Hematopoietic multipotent progenitor cell treated with erythropoietin and hydrocortisone succinate and interleukin-3 and kit ligand, for 6 days (in vitro differentiated cells): ENCODE measurements at regions not wholly inside any gene's neighbourhood (a gene's known extent, or its start where the extent isn't known, plus 50 kb on each side); places are given as distances from the start of the nearest gene placed in this dataset.
"Not testable (repeated sequence)": the region's sequence is repeated elsewhere in the genome, so short reads cannot be mapped to it uniquely, and the experiment has no call there.

Experiments
- DNase-seq: peaks from one replicate; pipeline ENCODE4 v3.0.0-alpha.2; 2015

DNA sequence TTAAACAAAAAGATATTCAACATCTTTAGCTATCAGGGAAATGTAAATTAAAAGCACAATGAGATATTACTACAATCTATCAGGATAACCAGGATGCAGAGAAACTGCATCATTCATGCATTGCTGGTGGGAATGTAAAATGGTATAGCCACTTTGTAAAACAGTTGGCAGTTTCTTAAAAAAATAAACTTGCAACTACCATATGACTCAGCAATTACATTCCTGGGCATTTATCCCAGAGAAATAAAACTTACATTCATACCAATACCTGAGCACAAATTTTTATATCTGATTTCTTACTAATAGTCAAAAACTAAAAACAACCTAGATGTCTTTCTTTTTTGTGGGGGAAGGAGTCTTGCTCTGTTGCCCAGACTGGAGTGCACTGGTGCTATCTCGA is 190.3 kb upstream of the TAB2 start:
- no peak for DNase-seq

DNA sequence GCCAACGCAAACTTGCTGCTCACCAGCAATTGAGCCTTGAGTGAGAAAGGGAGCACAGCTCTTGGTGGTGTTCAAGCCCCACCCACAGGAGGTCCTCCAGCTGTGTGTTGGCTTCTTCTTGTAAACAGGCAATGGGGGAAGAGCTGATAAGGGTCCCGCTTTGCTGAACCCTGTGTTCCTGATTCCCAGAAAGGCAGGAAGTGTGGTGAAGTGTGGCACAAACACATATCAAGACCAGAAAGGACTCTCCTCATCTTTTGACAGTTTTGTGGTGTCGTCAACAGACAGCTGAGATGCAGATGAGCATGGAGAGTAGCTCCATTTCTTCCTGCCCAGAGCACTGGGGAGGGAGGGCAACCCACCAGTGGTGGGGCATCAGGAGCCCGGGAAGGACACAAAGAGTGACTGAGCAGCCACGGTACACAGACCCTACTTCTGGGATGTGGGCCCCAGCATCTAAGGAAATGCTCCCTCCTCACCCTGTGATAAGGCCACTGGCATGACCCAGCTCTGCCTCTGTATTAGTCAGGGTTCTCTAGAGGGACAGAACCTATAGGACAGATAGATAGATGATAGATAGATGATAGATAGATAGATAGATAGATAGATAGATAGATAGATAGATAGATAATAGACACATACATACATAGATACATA is 188.9 kb upstream of the TAB2 start:
- peak; percentile 95 for DNase-seq

DNA sequence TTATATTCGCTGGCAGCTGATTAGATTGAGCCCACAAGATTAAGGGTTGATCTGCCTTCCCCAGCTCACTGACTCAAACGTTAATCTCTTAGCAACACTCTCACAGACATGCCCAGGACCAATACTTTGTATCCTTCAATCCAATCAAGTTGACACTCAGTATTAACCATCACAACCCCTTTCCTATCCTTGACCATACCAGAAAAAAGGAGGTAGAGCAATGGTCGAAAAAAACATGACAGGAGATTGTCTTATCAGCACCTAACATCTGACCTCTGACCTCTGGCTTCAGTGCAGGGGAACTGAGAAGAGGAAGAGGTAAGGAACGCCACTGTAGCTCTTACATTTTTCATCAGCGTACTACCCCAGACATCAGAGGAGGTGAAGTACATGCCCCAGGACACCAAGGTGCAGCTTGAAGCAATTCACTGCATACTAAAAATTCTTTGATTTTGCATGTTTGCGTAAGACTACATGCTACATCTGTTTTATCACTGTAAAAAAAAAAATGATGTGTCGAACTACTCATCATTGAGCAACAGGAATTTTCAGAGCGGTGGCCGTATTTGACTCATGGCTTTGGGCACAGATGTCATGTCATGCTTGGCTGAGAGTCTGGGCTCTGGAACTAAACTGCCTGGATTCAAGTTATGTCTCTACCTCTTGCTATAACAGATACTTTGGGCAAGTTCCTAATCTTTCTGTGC is 188.0 kb upstream of the TAB2 start:
- peak; percentile 64 for DNase-seq

DNA sequence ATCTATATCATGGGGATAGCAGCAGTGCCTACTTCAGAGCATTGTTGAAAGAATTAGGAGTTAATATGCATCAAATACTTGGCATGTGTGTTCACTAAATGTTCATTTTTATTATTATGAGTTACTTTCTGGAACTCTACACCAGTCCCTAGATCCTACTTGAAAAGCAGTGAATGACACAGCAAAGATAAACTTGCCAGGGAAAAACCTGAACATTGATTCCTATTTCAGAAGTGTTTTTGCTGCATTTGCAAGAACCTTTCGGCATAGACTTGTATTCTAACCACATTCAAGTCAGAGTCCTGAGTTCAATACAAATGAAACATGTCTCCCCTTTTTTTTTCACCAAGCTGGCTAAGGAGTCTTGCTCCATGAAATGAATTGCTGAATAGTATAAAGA is 187.4 kb upstream of the TAB2 start:
- DNase-seq, result no peak

DNA sequence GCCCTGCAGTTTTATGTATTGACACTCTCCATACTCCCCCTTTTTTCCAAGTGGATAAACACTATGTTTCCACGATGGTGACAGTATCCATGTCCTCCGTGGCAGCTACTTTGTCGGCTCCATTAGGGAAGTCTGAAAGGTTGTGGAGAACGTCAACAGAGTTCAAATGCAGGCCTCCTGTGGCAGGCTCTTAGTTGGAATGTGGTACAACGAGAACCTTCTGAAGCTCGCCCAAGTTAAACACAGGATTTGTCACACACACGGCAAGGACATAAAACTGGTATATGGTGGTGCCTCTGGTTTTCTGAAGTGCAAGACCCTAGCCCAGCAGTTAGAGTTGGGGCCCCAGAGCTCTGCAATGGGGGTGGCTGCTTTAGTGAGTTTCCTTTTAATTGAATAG is 187.0 kb upstream of the TAB2 start:
- no peak for DNase-seq

DNA sequence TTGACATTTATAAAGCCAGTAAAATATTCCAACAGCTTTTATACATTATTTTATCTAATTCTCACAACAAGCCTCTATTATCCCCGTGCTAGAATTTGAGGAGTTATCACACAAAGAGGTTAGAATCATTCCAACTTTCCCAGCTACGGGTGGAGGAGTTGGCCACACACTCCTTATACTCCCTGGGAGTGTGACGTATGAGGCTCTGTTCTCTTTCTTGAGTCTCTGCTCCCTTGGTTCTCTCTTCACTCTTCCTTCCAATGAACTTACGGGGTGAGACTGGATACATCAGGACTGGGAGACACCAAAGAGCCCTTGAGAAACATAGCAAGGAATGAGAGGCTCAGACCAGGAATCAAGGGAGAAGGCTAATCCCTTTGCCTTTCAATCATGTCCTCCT is 185.6 kb upstream of the TAB2 start:
- DNase-seq, result no peak

DNA sequence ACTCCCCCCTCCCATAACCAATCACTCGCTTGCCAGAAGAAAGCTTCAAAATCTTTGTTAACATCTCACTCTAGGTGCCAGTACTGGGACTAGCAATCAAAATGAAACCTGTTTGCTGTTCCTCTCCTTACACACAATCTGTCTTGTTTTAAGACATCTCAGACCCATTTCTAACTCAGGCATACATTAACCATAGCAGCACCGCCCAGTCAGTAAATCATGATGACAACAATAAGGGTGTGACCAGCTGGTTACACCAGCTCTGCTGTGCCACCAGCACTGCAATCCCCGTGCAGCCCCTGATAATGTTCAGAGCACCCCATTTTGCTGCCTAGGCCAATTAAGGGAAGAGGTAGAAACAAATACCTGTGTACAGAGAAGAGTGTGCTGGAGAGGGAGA is 185.2 kb upstream of the TAB2 start:
- DNase-seq, result peak; percentile 82

DNA sequence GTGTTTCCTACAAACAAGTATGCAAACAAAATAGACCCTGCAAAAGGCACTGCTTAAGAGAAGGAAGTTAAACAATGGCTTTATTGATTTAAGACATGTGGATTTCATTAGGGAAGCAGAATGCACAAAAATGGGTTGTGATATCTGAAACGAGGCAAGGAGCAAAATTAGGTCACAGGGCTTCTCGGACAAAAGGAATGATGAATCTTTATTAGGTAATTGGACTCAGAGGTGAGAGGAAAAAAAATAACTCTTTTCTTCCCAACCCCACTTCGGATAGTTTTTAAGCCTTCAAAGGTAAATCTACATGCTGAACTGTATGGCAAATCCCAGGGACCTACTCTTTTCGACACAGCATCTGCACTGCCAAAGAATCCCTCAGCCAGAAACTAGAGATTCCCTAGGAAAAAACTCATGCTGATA is 183.0 kb upstream of the TAB2 start:
- no peak for DNase-seq

DNA sequence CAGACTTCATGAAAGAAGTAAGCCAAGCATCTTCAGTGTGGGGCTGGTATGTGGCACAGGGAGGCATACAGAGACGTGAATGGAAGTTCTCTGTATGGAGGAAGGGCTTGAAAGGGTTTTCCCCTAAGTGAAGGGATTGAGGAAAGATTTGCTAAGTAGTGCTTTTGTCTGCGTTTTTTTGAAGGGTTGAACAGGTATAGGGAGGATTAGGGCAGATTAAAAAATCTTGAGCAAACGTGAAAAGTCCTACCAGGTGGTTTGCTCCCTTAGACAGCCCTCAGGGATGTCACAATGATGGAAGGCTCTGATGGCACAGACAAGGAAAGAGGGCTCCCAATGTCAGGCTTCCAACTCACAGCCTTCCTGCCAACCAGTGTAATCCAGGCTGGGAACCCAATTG is 181.7 kb upstream of the TAB2 start:
- DNase-seq, result no peak

DNA sequence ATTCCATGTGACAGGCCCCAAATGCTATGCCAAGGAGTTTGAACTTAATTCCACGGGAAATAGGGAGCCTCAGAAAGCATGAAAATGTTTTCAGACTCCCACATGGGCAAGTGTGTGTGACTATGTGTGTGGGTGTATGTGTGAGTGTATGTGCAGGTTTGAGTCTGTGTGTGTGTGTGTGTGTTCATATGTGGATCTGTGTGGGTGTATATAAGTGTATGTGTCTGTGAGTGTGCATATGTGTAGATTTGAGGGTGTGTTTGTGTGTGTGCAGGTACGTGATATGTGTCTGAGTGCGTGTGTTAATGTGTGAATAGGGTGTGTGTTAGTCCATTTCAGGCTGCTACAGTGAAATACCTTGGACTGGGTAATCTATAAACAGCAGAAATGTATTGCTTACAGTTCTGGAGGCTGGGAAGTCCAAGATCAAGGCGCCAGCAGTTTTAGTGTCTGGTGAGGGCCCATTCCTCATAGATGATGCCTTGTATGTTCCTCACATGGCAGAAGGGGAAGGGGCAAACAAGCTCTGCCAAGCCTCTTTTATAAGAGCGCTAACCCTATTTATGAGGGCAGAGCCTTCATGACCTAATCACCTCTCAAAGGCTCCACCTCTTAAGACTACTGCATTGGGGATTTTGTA is 181.1 kb upstream of the TAB2 start:
- no peak for DNase-seq

DNA sequence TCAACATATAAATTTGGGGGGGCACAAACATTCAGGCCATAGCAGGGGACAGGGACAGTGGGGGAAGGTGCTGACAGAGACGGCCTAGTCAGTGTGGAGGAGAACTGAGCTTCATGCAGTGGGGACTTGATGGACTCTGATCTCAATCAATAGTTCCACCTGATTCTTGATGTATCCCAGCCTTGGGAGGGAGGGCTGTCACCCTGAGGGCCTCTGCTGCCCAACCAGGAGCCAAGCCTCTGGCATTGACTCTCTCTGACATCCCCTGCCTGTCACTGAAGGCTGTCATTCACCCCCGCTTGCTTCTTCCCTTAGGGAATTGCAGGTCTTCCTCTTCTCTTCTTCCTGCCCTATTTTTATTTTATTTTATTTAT is 180.6 kb upstream of the TAB2 start:
- no peak for DNase-seq

DNA sequence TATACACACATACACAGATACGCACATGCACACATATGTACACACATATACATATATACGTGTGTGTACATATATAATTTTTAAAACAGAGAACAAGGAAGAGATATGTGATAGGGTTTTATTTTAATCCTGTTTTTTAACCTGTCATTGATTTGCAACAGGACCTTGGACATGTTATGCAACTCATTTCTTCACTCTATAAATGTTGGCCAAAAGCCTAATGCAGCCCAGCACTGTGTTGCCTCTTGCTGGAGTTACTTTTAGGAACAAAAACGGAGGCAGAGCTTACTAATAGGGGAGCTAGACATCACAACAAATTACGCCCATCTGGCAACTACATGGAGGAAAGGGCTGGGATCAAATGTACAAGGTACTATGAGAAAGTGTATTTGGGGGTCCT is 179.9 kb upstream of the TAB2 start:
- DNase-seq, result no peak

DNA sequence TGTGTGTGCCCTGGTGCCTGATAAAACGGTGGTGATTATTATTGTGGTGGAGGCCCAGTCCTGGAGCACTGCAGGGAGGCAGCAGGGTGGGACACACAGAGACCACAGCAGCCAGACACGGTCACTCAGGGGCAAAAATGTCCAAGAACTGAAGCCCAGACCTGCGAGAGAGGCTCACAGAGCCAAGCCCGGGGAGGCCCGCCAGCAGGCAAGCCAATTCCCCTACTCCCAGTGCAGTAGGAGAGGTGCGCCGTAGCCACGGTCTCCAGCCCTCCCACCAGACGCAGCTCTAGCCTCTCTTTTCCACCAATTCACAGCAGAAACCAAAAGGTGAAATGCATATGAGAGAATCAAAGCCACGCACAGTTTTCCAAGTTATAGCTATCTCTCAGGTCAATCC is 179.4 kb upstream of the TAB2 start:
- DNase-seq, result no peak

DNA sequence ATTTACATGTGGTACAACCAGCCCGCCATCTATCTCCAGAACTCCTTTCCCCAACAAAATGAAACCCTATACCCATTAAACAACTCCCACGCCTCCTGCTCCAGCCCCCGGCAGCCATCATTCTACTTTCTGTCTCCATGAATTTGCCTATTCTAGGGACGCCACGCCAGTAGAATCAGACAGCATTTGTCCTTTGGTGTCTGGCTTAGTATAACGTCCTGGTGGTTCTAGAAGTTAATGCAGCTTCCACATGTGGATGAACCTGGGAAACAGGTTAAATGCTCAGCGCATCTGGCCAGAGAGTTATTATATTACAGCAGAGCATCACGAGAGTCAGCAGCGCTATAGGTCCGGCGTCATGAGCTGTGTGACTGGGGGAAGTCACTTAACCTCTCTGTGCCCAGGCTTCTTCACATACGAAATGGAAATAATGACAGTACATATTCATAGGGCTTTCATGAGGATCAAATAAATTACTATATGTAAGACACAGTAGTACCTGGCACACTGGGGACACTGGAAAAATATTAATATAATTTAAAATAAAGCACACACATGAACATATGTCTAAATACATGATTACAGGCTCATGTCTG is 178.7 kb upstream of the TAB2 start:
- DNase-seq, result no peak

DNA sequence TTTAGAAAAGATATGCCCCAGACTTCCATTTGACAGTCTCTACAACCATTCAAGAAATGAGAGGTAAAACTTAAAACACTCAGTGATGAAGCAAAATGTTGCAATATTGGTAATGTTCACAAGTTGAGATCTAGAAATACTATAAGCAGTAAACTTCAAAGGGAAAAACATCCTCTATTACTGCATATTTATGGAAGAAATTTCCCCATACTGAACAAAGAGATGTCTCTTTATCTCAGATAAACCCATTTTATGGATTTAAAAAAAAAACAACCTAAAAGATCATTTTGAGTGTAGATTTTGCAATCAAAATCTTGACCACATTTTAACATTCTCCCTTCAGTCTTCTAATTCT is 177.8 kb upstream of the TAB2 start:
- no peak for DNase-seq

DNA sequence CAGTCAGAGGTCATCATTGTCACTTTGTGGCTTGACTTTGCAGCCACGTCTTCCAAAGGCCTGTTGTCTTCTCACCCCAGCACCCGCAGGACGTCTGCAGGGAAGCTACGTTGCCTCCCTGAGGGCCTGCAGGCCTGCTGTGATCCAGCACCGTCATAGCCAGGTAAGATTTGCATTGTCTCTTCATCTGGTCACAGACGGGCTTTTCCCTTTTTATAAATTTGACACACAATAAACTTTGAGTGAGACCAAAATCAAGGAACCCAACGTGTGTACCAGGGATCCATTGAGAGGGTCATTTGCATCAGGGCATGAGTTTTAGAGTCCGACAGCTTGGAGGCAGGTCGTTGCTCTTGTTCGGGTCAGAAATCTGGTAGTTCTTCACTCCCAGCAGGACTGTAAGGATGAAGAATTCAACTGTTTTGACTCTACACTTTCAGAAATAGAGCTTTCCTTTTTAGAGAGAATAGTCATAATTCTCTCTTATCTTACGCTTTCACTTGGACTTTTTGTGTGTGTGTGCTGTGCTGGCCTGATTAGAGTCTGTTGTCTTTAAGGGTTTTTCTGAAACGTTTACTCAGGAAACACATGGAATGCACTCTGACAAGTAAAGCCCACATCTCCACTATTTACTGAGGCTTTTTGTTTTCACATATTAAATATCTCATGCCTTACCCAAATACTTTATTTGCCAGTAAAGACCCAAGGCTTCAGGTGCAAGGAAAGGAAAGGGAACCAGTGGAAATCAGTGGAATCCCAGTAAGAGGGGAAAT is 177.2 kb upstream of the TAB2 start:
- peak; percentile 91 for DNase-seq

DNA sequence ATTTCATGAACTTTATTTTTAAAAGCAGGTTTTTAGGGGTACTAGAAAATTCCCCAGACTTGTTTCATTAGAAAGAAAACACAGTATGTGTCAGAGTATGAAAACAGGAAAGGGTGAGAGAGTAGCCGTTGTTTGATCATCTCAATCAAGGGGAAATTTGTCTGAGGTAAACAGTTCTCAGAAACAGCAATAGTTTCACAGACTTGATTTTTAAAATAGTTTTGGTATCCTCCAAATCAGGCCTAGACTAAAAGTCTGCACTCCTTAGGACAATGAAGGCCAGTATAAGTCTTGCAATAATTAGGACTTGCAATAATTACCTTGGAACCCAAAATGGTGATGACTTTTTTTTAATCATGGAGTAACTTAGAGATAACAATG is 176.6 kb upstream of the TAB2 start:
- DNase-seq, result no peak

DNA sequence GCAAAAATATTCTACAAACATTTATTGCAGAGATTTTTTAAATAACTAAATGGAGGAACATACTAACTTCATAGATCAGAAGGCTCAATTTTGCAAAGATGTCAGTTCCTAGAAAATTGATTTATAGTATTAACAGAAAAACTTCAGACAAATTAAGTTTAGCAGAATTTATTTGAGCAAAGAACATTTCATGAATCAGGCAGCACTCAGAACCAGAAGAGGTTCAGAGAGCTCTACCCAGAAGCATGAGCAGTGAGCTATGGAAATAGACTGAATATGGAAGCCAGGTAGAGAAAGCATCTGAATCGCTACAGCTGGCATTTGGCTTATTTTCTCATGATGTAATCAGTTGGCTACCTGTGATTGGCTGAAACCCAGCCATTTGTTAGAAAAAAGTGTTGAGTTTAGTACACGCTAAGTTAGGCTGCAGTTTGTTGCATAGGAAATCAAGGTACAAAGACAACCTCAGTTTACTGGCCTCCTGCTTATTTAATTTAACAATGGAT is 174.5 kb upstream of the TAB2 start:
- no peak for DNase-seq

DNA sequence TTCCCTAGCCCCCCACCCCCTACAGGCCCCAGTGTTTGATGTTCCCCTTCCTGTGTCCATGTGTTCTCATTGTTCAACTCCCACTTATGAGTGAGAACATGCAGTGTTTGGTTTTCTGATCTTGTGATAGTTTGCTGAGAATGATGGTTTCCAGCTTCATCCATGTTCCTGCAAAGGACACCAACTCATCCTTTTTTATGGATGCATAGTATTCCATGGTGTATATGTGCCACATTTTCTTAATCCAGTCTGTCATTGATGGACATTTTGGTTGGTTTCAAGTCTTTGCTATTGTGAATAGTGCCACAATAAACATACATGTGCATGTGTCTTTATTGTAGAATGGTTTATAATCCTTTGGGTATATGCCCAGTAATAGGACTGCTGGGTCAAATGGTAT is 171.7 kb upstream of the TAB2 start:
- DNase-seq, result not testable (repeated sequence)

DNA sequence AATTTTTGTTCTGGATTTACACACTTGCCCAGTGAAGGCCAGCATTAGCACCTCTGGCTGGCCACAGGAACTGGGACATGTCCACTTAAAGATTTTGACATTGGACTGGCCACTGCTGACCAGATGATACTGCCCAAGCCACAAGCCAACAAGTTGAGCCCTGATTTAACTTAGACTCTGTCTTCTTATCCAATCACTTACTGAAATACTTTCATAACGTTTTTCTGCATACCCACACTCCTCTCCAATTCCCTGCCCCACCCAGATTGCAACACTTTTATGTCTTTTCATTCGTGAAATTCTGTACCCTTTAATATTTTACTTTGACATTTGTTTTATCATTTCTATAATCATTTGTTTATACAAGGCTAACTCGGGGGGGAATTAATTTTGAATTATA is 170.3 kb upstream of the TAB2 start:
- DNase-seq, result no peak

DNA sequence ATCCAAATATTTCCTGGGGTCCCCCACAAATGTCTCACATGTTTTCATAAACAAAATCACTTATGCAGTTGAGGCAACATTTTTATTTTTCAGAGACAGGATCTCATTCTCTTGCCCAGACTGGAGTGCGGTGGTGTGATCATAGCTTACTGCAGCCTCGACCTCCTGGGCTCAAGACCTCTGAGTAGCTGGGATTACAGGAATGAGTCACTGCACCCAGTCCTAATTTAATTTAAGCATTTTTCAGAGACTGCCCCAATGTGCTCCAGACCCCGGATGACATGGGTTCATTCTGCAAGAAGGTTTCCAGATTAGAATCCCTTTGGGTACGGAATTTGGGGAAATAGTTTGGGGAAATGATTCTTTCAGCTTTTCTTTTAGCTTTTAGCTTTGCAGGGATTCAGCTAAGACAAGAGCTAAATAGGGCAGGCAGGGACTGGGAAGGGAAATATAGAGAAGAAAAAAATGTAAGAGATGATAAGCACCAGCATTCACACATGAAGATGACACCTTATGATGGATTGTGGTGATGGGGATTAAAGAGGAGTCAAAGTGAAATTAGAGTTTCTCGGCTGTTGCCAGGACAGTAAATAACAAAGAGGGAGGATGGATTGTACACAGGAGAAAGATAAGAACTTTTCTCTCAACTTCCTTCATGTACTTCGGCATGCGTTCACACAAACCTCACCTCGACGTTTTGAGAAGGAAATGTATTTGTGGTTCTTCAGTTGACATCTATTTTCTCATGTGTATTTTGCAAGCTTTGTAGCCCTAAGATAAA is 169.4 kb upstream of the TAB2 start:
- no peak for DNase-seq

DNA sequence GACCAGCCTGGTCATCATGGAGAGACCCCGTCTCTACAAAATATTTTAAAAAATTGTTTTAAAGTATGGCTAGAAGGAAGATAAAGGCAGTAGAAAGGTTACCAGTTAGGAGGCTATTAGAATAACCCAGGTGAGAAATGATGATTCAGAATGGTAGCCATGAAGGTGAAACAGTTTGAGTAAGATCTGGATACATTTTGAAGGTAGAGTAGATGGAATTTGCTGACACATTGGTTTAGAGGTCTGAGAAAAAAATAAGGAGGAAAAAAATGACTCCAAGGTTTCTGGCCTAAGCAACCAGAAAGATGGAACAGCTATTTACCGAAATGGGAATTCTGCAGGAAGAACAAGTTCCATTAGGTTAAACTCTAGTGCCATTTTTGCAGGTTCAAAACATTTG is 167.9 kb upstream of the TAB2 start:
- no peak for DNase-seq

DNA sequence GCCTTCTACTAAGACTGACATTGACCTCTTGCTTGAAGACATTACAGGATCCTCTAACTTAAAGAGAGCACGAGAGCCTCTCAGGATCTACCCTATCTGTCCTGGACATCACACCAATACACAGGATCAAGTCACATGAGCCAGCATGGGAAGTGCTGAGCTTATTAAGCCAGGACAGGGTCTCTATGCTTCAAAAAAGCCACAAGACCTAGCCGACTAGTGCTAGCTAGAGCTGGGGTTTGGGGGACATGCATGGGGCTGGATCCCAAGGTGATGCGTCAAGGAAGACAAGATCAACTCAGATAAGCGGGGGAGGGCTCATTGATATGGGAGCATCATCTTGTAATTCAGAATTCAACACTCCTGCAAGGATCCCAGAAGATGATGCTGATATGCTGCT is 167.2 kb upstream of the TAB2 start:
- no peak for DNase-seq
